Choroid plexus epithelial cell (primary cell): ENCODE measurements at regions not wholly inside any gene's neighbourhood (a gene's known extent, or its start where the extent isn't known, plus 50 kb on each side); places are given as distances from the start of the nearest gene placed in this dataset.

Experiments used
- DNase-seq: peaks from one replicate; pipeline ENCODE4 v3.0.0-alpha.2; 2010; ENCODE audit warnings: low read depth
- H3K4me3 ChIP-seq: 2 replicates; pipeline ENCODE4 v1.5.1; 2011; ENCODE audit warnings: low read depth, mild to moderate bottlenecking, control low read depth, low read length, moderate library complexity
- TF ChIP-seq, protein P1 (sequence below): conservative IDR thresholded peaks from 2 replicates; pipeline ENCODE4 v1.5.1; 2011; ENCODE audit warnings: low read depth, mild to moderate bottlenecking, control low read depth, inconsistent platforms, low read length, moderate library complexity

DNA sequence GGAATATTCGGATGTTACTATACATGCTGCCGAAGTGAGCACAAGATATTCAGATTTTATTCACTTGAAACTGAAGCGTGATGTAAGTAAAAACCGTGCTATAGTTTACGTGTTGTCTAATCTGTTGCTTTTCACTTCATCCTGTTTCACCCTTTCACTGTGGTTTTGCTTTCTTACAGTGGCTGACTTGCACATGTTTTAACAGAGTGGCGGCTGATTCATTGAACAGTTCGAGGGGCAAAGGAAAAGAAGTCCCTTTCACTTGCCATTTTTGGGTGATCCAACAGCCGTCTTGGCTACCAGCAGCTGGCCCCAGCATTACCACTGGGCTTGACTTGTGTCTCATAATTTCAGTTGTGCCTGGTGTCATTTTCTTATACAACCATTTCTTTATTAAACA is 134.0 kb downstream of the IRX1 start:
- TF ChIP-seq, protein P1, sequence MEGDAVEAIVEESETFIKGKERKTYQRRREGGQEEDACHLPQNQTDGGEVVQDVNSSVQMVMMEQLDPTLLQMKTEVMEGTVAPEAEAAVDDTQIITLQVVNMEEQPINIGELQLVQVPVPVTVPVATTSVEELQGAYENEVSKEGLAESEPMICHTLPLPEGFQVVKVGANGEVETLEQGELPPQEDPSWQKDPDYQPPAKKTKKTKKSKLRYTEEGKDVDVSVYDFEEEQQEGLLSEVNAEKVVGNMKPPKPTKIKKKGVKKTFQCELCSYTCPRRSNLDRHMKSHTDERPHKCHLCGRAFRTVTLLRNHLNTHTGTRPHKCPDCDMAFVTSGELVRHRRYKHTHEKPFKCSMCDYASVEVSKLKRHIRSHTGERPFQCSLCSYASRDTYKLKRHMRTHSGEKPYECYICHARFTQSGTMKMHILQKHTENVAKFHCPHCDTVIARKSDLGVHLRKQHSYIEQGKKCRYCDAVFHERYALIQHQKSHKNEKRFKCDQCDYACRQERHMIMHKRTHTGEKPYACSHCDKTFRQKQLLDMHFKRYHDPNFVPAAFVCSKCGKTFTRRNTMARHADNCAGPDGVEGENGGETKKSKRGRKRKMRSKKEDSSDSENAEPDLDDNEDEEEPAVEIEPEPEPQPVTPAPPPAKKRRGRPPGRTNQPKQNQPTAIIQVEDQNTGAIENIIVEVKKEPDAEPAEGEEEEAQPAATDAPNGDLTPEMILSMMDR, result no peak
- H3K4me3 ChIP-seq, result no peak overlapping the region
- no peak for DNase-seq

DNA sequence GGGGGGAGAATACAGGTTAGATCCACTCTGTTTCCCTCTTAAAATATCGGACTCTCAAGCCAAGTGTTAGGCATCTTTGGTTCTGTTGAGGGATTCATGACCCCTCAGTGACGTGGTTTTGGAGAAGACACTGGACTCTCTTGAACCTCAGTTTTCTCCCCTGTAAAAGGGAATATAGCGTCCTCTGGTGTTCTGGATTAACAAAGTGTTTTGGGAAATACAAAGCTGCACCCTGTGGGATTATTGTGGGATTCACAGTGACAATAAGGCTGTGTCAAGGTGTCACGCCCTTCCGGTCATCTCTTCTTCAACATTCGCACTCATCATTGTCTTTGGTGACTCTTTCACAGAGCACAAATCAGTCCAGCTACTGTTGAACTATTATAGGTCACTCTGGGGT is 139.0 kb downstream of the IRX1 start:
- TF ChIP-seq, protein P1, result no peak
- DNase-seq, result no peak
- no peak overlapping the region for H3K4me3 ChIP-seq

DNA sequence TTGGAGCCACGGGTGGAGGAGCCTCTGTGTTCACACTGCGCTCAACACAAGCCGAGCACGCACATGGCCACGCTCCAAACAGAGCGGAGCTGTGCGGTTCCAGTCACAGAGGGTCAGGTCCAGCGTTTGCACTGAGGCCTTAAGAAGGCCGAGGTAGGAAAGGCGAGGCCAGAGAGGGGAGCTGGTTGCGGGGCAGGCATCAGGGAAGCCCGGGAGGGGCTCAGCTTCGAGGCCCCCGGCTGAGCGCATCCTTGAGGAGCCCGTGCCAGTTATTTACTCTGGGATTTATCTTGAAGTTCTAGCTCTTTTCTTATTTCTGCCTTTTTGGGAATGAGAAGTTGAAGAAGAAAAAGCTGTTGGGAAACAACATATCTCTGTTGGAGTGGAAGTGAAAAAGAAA is 140.8 kb downstream of the IRX1 start:
- DNase-seq, result no peak
- no peak overlapping the region for H3K4me3 ChIP-seq
- TF ChIP-seq, protein P1, result no peak

DNA sequence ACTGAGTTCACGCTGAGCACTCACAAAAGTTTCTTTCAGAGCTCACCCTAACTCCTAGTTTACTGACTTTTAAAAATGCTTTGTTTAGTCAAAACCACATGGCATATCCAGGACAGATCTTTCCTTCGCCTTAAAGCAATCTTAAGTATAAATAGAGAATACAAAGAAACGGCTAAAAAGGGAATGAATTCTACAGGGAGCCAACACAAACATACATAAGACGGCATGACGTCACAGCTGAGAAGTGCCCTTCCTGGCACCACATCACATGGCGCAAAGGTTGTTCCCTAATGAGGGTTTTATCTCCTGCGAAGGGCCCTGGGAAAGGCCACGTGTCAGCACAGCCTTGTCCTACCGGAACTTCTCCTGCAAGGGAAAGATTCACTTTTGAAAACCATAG is 141.3 kb downstream of the IRX1 start:
- TF ChIP-seq, protein P1, result no peak
- DNase-seq, result no peak
- H3K4me3 ChIP-seq, result no peak overlapping the region

DNA sequence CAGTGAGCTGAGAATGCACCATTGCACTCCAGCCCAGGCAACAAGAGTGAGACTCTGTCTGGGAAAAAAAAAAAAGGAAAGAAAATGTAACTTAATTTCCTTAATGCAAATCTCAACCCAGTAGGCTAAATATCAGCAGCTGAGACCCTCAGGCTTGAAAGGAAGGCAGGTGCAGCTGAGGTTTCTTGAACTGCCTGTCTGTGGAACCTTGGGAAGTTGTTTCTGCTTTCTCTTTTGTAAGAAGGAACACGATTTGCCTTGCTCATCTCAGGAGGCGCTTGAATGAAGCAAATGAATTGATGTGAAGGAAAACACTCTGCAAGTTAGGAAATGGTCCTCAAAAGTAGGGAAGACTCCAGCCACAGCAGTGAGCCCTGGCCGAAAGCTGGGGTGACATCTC is 143.3 kb downstream of the IRX1 start:
- H3K4me3 ChIP-seq, result no peak overlapping the region
- TF ChIP-seq, protein P1, result no peak
- DNase-seq, result no peak

DNA sequence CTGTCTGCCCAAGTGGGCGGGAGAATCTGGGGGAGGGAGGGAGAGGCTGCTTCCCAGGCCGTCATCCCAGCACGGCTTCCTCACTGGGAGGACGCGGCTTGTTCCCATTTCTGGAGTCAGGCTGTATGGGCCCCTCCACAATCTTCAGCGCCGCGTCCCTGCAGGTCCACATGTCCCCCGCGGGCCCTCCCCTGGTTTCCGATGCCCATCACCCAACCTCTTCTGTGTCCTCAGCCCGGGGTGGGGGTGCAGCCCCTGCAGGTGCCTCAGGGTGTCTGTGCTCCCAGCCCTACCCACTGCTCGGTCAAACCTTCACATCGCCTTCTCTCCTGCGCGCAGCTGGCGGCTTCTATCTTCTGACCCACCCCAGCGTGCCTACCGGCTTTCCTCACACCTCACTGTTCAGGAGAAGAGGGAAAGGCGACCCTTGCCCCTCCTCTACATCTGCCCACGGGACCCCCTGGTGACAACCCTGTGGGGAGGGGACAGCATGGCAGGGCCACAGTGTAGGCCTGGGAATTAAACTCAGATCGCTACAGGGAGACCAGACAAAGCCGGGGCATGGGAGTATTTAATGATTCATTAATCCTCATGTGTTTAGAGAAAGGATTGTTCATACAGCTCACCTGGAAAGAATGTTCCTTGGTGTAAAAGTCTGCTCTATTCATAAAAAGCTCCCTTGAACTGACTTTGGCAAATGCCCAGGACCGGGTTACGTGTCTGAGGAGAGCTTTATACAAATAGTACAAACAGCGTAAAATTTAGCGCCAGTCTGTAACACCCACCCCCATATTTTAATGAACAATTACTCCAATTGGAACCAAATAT is 145.1 kb downstream of the IRX1 start:
- H3K4me3 ChIP-seq, result no peak overlapping the region
- TF ChIP-seq, protein P1, result no peak
- no peak for DNase-seq

DNA sequence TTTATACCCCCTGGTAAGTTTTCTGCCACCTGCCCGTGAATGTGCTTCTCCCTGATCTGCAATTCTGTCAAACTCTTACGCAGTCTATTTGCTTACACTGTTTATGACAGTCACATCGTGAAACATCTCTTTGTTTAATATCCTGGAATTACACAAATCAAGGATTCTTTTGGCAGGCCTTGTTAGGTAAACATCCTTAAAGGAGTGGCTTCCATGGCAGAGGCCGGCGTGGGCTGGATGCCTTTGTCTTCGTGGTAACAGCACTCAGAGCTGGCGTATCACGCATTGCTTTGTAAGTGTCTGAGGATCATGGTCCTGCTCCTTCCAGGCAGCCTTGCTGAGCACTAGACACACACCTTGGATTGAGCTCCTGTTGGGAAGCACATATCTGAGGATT is 145.7 kb downstream of the IRX1 start:
- no peak overlapping the region for H3K4me3 ChIP-seq
- no peak for DNase-seq
- TF ChIP-seq, protein P1, result no peak
